WI38 (cell line): ENCODE measurements at regions not wholly inside any gene's neighbourhood (a gene's known extent, or its start where the extent isn't known, plus 50 kb on each side); places are given as distances from the start of the nearest gene placed in this dataset.

ENCODE experiments used
- H3K4me3 ChIP-seq: 2 replicates; pipeline ENCODE4 v1.5.1; 2011; ENCODE audit warnings: low read depth, mild to moderate bottlenecking, control low read depth, low read length
- CTCF ChIP-seq: IDR thresholded peaks from 2 replicates; pipeline ENCODE4 v1.5.1; 2012; ENCODE audit warnings: low read depth, mild to moderate bottlenecking, control low read depth, low read length

- H3K4me3 ChIP-seq: no peak overlapping the region
- TF ChIP-seq CTCF: no peak
Observed at GRCh38 chr22:49086606-49087157, 741.0 kb downstream of the BRD1 start.

GRCh38 chr22:49086181-49086580 is 741.5 kb downstream of the BRD1 start:
- no peak overlapping the region for H3K4me3 ChIP-seq

GRCh38 chr22:49084206-49084605 is 743.5 kb downstream of the BRD1 start:
- no peak for TF ChIP-seq CTCF
- no peak overlapping the region for H3K4me3 ChIP-seq

More at GRCh38 chr22:49086181-49086580, 741.5 kb downstream of the BRD1 start:
- TF ChIP-seq CTCF: no peak

- H3K4me3 ChIP-seq: no peak overlapping the region
- TF ChIP-seq CTCF: no peak
Observed at GRCh38 chr22:49083607-49084006, 744.1 kb downstream of the BRD1 start.

- no peak for TF ChIP-seq CTCF
- H3K4me3 ChIP-seq: no peak overlapping the region
Observed at GRCh38 chr22:49082451-49082850, 745.2 kb downstream of the BRD1 start.

GRCh38 chr22:49081926-49082325 is 745.7 kb downstream of the BRD1 start:
- H3K4me3 ChIP-seq: no peak overlapping the region
- TF ChIP-seq CTCF: no peak

GRCh38 chr22:49081261-49081666 is 746.4 kb downstream of the BRD1 start:
- no peak for TF ChIP-seq CTCF
- H3K4me3 ChIP-seq: no peak overlapping the region
